GM19351 (cell line): ENCODE measurements at regions not wholly inside any gene's neighbourhood (a gene's known extent, or its start where the extent isn't known, plus 50 kb on each side); places are given as distances from the start of the nearest gene placed in this dataset.

ENCODE experiments used
- ATAC-seq: cut with Tn5 transposase; IDR thresholded peaks from one replicate; pipeline ENCODE4 v1.9.1; 2021; ENCODE audit warnings: mild to moderate bottlenecking, moderate library complexity; ENCODE audit not compliant: unreplicated experiment

- no peak for ATAC-seq
Observed at GRCh38 chr5:163383754-163384153, 53.6 kb upstream of the CCNG1 start.

DNA sequence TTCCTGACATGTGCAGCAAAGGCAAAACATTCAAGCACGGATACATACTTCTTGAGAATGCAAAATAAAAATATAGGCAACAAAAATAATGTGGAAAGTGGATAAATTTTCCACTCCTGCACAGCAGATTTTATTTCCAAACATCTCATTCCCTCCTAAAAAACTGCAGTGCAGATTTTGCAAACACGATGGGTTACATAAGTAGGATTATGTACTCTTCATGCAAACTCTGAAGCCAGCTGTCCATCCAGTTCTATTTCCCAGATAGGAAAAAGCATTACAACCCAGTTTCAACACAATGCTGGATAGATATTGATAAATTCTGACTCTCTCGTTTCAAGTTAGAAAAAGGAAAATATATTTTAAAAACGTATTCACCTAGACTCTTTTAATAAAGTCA is 52.7 kb upstream of the CCNG1 start:
- ATAC-seq, result no peak

DNA sequence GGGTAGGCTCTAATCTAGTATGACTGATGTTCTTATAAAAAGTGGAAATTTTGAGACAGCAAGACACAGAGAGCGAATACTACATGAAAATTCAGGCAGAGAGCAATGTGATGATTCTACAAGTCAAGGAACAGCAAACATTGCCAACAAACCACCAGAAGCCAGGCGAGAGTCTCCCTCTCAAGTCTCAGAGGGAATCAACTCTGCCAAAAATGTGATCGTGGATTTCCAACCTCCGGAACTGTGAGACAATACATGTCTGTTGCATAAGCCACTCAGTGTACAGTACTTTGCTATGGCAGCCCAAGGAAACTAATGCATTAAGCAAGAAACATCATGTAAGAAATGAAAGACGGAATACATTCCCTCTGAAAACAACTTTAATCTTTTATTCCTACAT is 52.1 kb upstream of the CCNG1 start:
- no peak for ATAC-seq

GRCh38 chr5:163385824-163386223 is 51.6 kb upstream of the CCNG1 start:
- no peak for ATAC-seq

GRCh38 chr5:163386352-163386751 is 51.0 kb upstream of the CCNG1 start:
- ATAC-seq, result no peak

GRCh38 chr5:163387589-163388343 is 49.6 kb upstream of the CCNG1 start:
- no peak for ATAC-seq
